CD4-positive, alpha-beta T cell (primary cell): ENCODE measurements at regions not wholly inside any gene's neighbourhood (a gene's known extent, or its start where the extent isn't known, plus 50 kb on each side); places are given as distances from the start of the nearest gene placed in this dataset.

Experiments used
- ATAC-seq: fragments of 200-7000 bp; cut with Tn5 transposase; one replicate; pipeline ENCODE4 v1.10.0; 2022; ENCODE audit warnings: mild to moderate bottlenecking; ENCODE audit not compliant: poor library complexity
- CTCF ChIA-PET: fragments of 350-600 bp; sonication (Branson Sonifier 250); formaldehyde crosslinking; loops from one replicate; lab custom pipeline; 2021; ENCODE audit warnings: antibody characterized with exemption, inconsistent platforms; lab: Charles Lee
- POLR2A ChIA-PET: fragments of 350-600 bp; sonication (Branson Sonifier 250); formaldehyde crosslinking; loops from one replicate; lab custom pipeline; 2021; ENCODE audit warnings: antibody characterized with exemption, inconsistent platforms; lab: Charles Lee
- DNase-seq, 14 experiments: peaks; one replicate each; pipeline ENCODE4 v3.0.0-alpha.2; 2013 to 2020; ENCODE audit warnings: mixed read lengths in 2 of 14
- H3K27ac ChIP-seq, 2 donors: one replicate each; pipeline versions ENCODE4 v1.5.1 to v1.7.0; 2013; ENCODE audit warnings: low read length in 2 of 2, low read depth in 1 of 2, mild to moderate bottlenecking in 1 of 2
- H3K27me3 ChIP-seq, 2 experiments: 1 replicate in 1 of 2; 2 replicates in 1 of 2; pipeline versions ENCODE4 v1.6.1 to v1.7.0; 2013; ENCODE audit warnings: low read length in 2 of 2, control low read depth in 1 of 2, mild to moderate bottlenecking in 1 of 2, moderate library complexity in 1 of 2; ENCODE audit not compliant: insufficient read depth in 2 of 2, control insufficient read depth in 1 of 2
- H3K36me3 ChIP-seq: one replicate; pipeline ENCODE4 v1.6.1; 2013; ENCODE audit warnings: low read length, control low read depth; ENCODE audit not compliant: insufficient read depth
- H3K4me1 ChIP-seq: one replicate; pipeline ENCODE4 v1.6.1; 2013; ENCODE audit warnings: low read length, control low read depth; ENCODE audit not compliant: insufficient read depth
- H3K4me3 ChIP-seq: one replicate; pipeline ENCODE4 v1.5.1; 2013; ENCODE audit warnings: mild to moderate bottlenecking, low read length, moderate library complexity
- H3K9me3 ChIP-seq, 2 experiments: 1 replicate in 1 of 2; 2 replicates in 1 of 2; pipeline versions ENCODE4 v1.6.1 to v1.7.0; 2013; ENCODE audit warnings: low read length in 2 of 2, mild to moderate bottlenecking in 2 of 2, control low read depth in 1 of 2, moderate library complexity in 1 of 2; ENCODE audit not compliant: control insufficient read depth in 1 of 2, insufficient read depth in 1 of 2
- H3K27ac Mint-ChIP-seq: one replicate; pipeline ENCODE4 v1.8.0; 2020; ENCODE audit warnings: mixed read lengths
- H3K27me3 Mint-ChIP-seq: one replicate; pipeline ENCODE4 v1.8.0; 2021; ENCODE audit warnings: mixed read lengths
- H3K36me3 Mint-ChIP-seq: one replicate; pipeline ENCODE4 v1.8.0; 2021; ENCODE audit warnings: low read depth, mixed read lengths
- H3K4me1 Mint-ChIP-seq: one replicate; pipeline ENCODE4 v1.8.0; 2021; ENCODE audit warnings: low read depth, mixed read lengths
- H3K4me3 Mint-ChIP-seq: one replicate; pipeline ENCODE4 v1.8.0; 2020; ENCODE audit warnings: mild to moderate bottlenecking, mixed read lengths
- H3K9me3 Mint-ChIP-seq: one replicate; pipeline ENCODE4 v1.8.0; 2020; ENCODE audit warnings: mixed read lengths
- CTCF ChIP-seq: fragments of 200-600 bp; IDR thresholded peaks from one replicate; pipeline ENCODE4 v1.8.0; 2022; ENCODE audit warnings: antibody characterized with exemption, mild to moderate bottlenecking
- intact Hi-C, 2 experiments: fragments of 100-400 bp; cut with DNase I in 1 of 2; cut with micrococcal nuclease in 1 of 2; formaldehyde crosslinking; loops; one replicate each; pipeline versions ENCODE4 v1.15.1 to v1.9.0; 2023 to 2025; cut with DNase I, micrococcal nuclease

- Histone ChIP-seq H3K27me3 (no peaks in the 10 kb centered on the region), H3K36me3 (no peaks in the 10 kb centered on the region), H3K4me3 (no peak overlapping the region), H3K27ac (no peak overlapping the region), H3K9me3 (no peaks in the 10 kb centered on the region), H3K4me1 (no peaks in the 10 kb centered on the region)
- TF ChIP-seq CTCF, result no peak
- no peaks in the 10 kb centered on the region for H3K4me1 Mint-ChIP-seq
- ChIA-PET CTCF (no interaction called here), POLR2A (no interaction called here)
- no peak for DNase-seq
- H3K9me3 Mint-ChIP-seq, result no peaks in the 10 kb centered on the region
- no peak for ATAC-seq
- no peak overlapping the region for H3K27ac Mint-ChIP-seq
- peaks cover 9% of the 10 kb centered on the region for H3K27me3 Mint-ChIP-seq
- H3K4me3 Mint-ChIP-seq, result no peak overlapping the region
- intact Hi-C loops, result no loop called here
- no peaks in the 10 kb centered on the region for H3K36me3 Mint-ChIP-seq
These were observed 89.1 kb upstream of the F13A1 start for GRCh38 chr6:6409397-6410030.

- ATAC-seq, result no peak
- Histone ChIP-seq H3K9me3 (no peaks in the 10 kb centered on the region), H3K36me3 (no peaks in the 10 kb centered on the region), H3K4me1 (no peaks in the 10 kb centered on the region), H3K27ac (no peak overlapping the region), H3K4me3 (no peak overlapping the region), H3K27me3 (no peaks in the 10 kb centered on the region)
- no peak for DNase-seq
- Mint-ChIP-seq H3K36me3 (no peaks in the 10 kb centered on the region), H3K9me3 (no peaks in the 10 kb centered on the region), H3K27ac (no peak overlapping the region), H3K4me3 (no peak overlapping the region), H3K27me3 (peaks cover 9% of the 10 kb centered on the region), H3K4me1 (no peaks in the 10 kb centered on the region)
- ChIA-PET CTCF (no interaction called here), POLR2A (no interaction called here)
- intact Hi-C loops, result no loop called here
- TF ChIP-seq CTCF, result no peak
These were observed 90.7 kb upstream of the F13A1 start for GRCh38 chr6:6411115-6411514.

GRCh38 chr6:6412221-6412620 lies 91.8 kb upstream of the F13A1 start:
- H3K27me3 Mint-ChIP-seq, result peaks cover 9% of the 10 kb centered on the region
- CTCF ChIA-PET, result no interaction called here
- no peaks in the 10 kb centered on the region for H3K36me3 Mint-ChIP-seq
- DNase-seq (no peak), ATAC-seq (no peak)
- POLR2A ChIA-PET, result no interaction called here
- Histone ChIP-seq H3K4me1 (no peaks in the 10 kb centered on the region), H3K27ac (no peak overlapping the region), H3K36me3 (no peaks in the 10 kb centered on the region), H3K9me3 (no peaks in the 10 kb centered on the region), H3K4me3 (no peak overlapping the region), H3K27me3 (no peaks in the 10 kb centered on the region)
- no peaks in the 10 kb centered on the region for H3K9me3 Mint-ChIP-seq
- no peaks in the 10 kb centered on the region for H3K4me1 Mint-ChIP-seq
- H3K4me3 Mint-ChIP-seq, result no peak overlapping the region
- no peak for TF ChIP-seq CTCF
- no peak overlapping the region for H3K27ac Mint-ChIP-seq
- intact Hi-C loops, result no loop called here
